IPS DF 4.7 (cell line): ENCODE measurements at regions not wholly inside any gene's neighbourhood (a gene's known extent, or its start where the extent isn't known, plus 50 kb on each side); places are given as distances from the start of the nearest gene placed in this dataset.

Source experiments
- DNase-seq: peaks from one replicate; pipeline ENCODE4 v3.0.0-alpha.2; 2013; ENCODE audit warnings: low spot score; ENCODE audit errors: extremely low read depth

DNA sequence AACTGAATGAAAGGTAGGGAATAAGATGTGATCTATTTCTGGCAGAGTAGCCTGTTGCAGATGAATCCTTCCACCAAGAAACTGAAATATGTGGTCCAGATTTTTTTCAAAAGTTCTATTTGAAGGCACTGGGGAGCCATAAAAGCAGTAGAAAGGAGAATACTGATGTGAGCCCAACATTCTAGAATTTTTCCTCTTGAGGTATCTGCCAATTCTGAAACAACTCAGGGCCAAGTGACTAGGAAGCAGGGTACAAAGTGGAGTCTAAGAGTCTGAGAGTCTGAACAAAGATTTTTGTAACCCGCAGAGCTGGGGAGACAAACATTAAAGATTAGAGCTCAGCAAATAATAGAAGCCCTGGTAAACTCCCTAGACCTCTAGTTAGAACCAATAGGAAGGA is 58.3 kb upstream of the SLCO3A1 start:
- no peak for DNase-seq

DNA sequence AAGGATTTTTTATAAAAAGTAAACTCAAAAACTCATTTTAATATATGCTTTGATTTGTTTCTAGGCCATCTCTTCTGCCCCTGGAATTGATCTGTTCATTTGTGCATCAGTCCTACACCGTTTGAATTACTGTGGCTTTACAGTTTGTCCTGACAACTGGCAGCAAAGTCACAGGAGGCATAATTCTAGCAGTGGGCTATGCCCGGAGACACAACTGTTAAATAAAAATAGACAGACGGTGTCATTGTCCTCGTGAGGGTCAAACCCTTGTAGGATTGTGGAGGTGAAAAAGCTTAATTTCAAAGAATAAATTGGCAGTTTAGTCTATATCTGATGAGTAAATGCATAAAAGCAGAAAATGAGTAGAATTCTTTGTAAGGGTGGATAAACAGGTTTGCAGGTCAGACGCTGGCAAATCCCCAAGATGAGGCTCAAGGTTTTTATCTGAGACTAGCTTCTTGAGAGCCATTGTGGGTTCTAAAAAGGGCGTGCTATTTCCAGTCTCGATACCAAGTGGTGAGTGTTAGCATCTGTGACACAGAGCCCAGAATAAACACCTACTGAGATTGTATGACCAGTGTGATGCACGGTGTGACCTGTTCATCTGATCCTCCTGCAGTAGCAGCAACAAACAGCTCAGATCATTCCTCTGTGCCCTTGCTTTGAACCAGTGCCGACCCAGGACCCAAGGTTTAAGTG is 51.5 kb upstream of the SLCO3A1 start:
- no peak for DNase-seq

DNA sequence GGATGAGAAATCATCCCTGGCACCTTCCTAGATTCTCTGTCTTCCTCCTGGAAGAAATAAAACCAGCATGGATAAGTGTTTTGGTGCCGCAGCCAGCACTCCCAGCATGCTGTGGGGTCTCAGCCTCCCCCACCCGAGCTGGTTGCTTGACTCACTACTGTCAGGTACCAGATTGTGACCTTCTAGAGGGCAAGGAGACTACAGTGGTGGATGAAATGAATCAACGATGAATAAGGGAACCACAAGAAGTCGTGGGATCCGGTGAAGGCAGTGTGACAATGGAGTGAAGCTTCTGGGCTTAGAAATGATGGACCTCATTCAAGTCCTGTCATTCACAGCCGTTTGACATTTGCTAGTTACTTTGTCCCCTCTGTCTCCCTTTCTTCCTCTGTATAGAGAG is 50.2 kb upstream of the SLCO3A1 start:
- DNase-seq = no peak
